ENCODE measurements at regions not wholly inside any gene's neighbourhood (a gene's known extent, or its start where the extent isn't known, plus 50 kb on each side); places are given as distances from the start of the nearest gene placed in this dataset.
"Not testable (repeated sequence)": the region's sequence is repeated elsewhere in the genome, so short reads cannot be mapped to it uniquely, and the experiment has no call there.

DNA sequence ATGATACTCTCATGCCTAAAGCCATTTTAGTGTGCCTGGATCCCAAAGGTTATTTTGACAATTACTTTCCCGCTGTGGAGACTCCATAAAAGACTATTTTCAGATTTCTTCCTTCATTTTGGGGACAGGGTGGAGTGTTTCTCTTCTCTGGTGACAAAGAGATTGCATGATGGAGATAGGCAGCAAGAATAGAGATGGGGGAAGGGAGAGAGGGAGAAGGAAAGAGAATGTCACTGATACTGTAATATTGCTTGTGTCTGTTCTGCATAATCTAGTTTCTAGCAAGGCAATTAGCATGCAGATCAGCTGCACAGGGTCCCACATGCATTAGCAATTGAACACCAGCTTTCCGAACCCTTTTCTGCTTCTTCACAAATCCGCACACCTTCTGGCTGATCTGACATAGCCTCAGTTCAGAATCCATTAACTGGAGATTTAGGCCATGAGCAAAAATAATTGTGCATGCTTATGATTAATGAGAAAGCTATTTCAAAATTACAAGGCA lies 222.4 kb downstream of the OXSM start:
- H3K27me3 Mint-ChIP-seq (ENCODE audit: low read depth) = no peaks in the 10 kb centered on the region
- no peak overlapping the region for H3K4me3 Mint-ChIP-seq
- H3K27ac Mint-ChIP-seq = no peak overlapping the region
- DNase-seq (ENCODE audit: low spot score) = no peak
- H3K4me1 Mint-ChIP-seq (ENCODE audit: low read depth) = no peaks in the 10 kb centered on the region
- no peaks in the 10 kb centered on the region for H3K36me3 Mint-ChIP-seq (ENCODE audit: low read depth)
- no peaks in the 10 kb centered on the region for H3K9me3 Mint-ChIP-seq

DNA sequence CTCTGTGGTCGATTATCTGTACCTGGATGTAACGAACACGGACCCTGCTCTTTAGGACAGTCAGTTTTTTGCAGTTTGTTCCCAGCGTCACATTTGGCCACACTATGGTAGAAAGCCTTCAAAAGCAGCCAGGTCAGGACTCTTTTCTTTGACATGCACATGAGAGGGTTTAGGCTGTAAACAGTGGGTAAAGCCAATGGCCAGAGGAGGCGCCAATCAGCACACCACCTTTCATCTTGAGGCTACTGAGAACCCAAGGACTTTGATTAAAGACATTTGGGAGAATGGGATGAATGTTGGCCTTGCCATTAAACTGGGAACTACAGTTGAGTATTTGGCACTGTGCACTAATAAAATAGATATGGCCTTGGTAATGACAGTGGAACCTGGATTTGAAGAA lies 225.9 kb downstream of the OXSM start:
- H3K9me3 Mint-ChIP-seq = no peaks in the 10 kb centered on the region
- H3K4me1 Mint-ChIP-seq (ENCODE audit: low read depth) = no peaks in the 10 kb centered on the region
- H3K27ac Mint-ChIP-seq = no peak overlapping the region
- no peak for DNase-seq (ENCODE audit: low spot score)
- no peak overlapping the region for H3K4me3 Mint-ChIP-seq
- H3K27me3 Mint-ChIP-seq (ENCODE audit: low read depth) = no peaks in the 10 kb centered on the region
- no peaks in the 10 kb centered on the region for H3K36me3 Mint-ChIP-seq (ENCODE audit: low read depth)

DNA sequence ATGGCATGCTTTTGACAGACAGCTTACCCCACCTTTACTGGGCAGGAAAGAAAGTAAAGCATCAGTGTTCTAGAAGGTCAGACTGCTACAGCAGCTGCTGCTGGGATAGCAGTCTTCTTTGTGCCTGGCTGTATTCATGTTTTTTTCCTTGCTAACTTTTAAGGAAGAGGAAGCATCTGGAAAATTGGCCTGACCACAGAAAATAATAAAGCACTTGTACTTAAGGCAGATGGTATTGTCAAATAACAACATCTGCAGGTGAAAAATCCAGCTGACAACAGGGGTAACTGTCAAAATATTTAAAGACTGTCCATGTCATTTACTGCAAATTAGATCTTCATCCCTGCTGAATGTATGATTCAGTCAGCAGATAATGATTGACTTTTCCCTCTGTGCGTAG lies 229.0 kb downstream of the OXSM start:
- H3K27me3 Mint-ChIP-seq (ENCODE audit: low read depth) = no peaks in the 10 kb centered on the region
- no peaks in the 10 kb centered on the region for H3K36me3 Mint-ChIP-seq (ENCODE audit: low read depth)
- DNase-seq (ENCODE audit: low spot score) = no peak
- H3K9me3 Mint-ChIP-seq = no peaks in the 10 kb centered on the region
- H3K4me3 Mint-ChIP-seq = no peak overlapping the region
- no peaks in the 10 kb centered on the region for H3K4me1 Mint-ChIP-seq (ENCODE audit: low read depth)
- no peak overlapping the region for H3K27ac Mint-ChIP-seq

DNA sequence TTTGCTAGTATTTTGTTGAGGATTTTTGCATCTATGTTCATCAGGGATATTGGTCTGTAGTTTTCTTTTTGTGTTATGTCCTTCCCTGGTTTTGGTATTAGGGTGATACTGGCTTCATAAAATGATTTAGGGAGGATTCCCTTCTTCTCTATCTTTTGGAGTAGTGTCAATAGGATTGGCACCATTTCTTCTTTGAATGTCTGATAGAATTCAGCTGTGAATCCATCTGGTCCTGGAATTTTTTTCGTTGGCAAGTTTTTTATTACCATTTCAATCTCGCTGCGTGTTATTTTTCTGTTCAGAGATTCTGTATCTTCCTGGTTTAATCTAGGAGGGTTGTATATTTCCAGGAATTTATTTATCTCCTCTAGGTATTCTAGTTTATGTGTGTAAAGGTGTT lies 234.3 kb downstream of the OXSM start:
- H3K27ac Mint-ChIP-seq; H3K27me3 Mint-ChIP-seq (ENCODE audit: low read depth); H3K36me3 Mint-ChIP-seq (ENCODE audit: low read depth); H3K4me1 Mint-ChIP-seq (ENCODE audit: low read depth); H3K9me3 Mint-ChIP-seq; H3K4me3 Mint-ChIP-seq; DNase-seq (ENCODE audit: low spot score): not testable (repeated sequence)

DNA sequence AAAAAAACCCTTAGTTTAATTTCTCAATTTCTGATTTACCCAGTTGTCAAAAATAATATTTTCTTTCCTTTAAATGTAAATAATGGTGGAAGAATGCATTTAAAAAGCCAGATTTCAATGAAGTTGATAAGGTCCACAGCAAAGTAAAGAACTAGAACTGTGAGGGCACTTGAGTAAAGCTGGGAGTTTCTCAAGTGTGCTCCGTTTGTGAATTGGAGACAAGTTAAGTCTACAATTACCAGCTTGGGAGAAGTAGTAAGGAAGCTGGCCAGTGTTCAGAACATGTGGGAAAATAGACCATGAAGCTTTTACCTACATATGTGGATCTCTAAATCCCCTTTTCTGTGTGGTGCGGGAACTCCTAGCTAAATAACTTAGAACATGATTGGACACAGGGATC lies 239.4 kb downstream of the OXSM start:
- Mint-ChIP-seq H3K36me3 (ENCODE audit: low read depth) (no peaks in the 10 kb centered on the region), H3K27ac (no peak overlapping the region), H3K4me1 (ENCODE audit: low read depth) (no peaks in the 10 kb centered on the region), H3K27me3 (ENCODE audit: low read depth) (no peaks in the 10 kb centered on the region), H3K9me3 (no peaks in the 10 kb centered on the region), H3K4me3 (no peak overlapping the region)
- DNase-seq (ENCODE audit: low spot score) = no peak

DNA sequence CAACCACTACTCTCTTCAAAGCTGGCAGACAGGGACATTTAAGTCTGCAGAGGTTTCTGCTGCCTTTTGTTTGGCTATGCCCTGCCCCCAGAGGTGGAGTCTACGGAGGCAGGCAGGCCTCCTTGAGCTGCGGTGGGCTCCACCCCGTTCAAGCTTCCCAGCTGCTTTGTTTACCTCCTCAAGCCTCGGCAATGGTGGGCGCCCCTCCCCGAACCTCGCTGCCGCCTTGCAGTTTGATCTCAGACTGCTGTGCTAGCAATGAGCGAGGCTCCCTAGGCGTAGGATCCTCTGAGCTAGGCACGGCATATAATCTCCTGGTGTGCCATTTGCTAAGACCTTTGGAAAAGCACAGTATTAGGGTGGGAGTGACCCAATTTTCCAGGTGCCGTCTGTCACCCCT lies 252.2 kb downstream of the OXSM start:
- H3K4me1 Mint-ChIP-seq (ENCODE audit: low read depth); H3K27ac Mint-ChIP-seq; H3K36me3 Mint-ChIP-seq (ENCODE audit: low read depth); H3K4me3 Mint-ChIP-seq; DNase-seq (ENCODE audit: low spot score); H3K27me3 Mint-ChIP-seq (ENCODE audit: low read depth): not testable (repeated sequence)
- H3K9me3 Mint-ChIP-seq = peaks cover 19% of the 10 kb centered on the region

DNA sequence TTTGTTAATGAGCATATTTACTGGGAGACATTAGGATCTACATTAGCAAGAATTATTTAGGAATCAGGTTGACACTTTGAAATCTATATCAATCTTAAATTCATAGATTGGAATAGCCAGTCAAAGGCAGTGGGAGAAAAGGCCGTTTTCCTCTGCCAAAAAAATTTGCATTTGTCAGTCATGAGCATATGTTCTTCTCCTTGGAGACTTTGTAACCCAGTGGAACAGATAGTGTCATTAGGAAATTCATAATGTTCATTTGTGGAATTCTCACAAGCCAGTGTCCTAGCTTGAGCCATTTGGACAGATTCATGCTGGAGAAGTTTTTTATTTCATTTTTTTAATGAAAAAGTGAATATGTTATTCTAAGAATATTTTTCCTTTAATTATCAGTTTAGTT lies 260.1 kb downstream of the OXSM start:
- DNase-seq (ENCODE audit: low spot score) = no peak
- H3K27me3 Mint-ChIP-seq (ENCODE audit: low read depth) = no peaks in the 10 kb centered on the region
- H3K4me3 Mint-ChIP-seq = no peak overlapping the region
- no peaks in the 10 kb centered on the region for H3K36me3 Mint-ChIP-seq (ENCODE audit: low read depth)
- no peaks in the 10 kb centered on the region for H3K4me1 Mint-ChIP-seq (ENCODE audit: low read depth)
- H3K27ac Mint-ChIP-seq = no peak overlapping the region
- no peaks in the 10 kb centered on the region for H3K9me3 Mint-ChIP-seq

DNA sequence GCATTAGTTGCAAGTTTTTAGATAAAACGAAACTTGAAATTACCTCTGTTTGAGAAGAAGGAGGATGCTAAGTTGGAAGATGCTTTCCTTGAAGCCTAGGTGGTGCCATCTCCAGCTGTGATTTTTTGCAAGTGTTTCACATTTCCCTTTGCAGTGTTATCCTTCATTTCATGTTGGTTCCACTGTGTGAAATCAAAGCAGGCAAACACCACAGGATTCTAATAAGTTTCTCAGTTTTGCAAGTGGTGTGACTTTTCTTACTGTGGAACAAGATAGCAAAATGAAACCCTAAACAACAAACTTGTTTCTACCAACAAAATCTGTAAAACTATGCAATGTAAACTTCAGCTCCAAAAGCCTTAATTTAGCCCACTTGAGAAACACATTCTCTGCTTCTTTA lies 260.9 kb downstream of the OXSM start:
- no peaks in the 10 kb centered on the region for H3K36me3 Mint-ChIP-seq (ENCODE audit: low read depth)
- no peak for DNase-seq (ENCODE audit: low spot score)
- no peak overlapping the region for H3K4me3 Mint-ChIP-seq
- H3K27ac Mint-ChIP-seq = no peak overlapping the region
- no peaks in the 10 kb centered on the region for H3K27me3 Mint-ChIP-seq (ENCODE audit: low read depth)
- no peaks in the 10 kb centered on the region for H3K9me3 Mint-ChIP-seq
- H3K4me1 Mint-ChIP-seq (ENCODE audit: low read depth) = no peaks in the 10 kb centered on the region

DNA sequence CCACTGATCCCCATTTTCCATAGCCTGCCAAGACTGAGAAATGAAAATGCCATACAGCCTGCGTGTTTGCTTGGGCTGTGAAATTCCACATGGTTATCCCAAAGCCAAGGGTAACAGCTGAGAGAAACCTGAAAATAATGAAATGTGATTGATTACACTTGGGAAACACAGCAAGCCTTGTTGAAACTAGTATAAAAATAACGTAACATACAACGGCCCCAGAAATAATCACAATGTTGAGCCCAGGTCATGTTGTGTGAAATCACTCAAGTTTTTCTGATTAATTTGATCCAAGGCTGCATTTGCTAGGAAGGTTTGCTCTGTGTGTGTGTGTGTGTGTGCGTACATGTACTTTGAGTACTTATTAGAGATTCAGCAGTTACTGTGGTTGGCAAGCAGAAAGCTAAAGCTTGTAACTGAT lies 269.0 kb downstream of the OXSM start:
- DNase-seq (ENCODE audit: low spot score) = no peak
- H3K4me1 Mint-ChIP-seq (ENCODE audit: low read depth) = no peaks in the 10 kb centered on the region
- no peak overlapping the region for H3K4me3 Mint-ChIP-seq
- no peaks in the 10 kb centered on the region for H3K36me3 Mint-ChIP-seq (ENCODE audit: low read depth)
- H3K27ac Mint-ChIP-seq = no peak overlapping the region
- no peaks in the 10 kb centered on the region for H3K27me3 Mint-ChIP-seq (ENCODE audit: low read depth)
- no peaks in the 10 kb centered on the region for H3K9me3 Mint-ChIP-seq

DNA sequence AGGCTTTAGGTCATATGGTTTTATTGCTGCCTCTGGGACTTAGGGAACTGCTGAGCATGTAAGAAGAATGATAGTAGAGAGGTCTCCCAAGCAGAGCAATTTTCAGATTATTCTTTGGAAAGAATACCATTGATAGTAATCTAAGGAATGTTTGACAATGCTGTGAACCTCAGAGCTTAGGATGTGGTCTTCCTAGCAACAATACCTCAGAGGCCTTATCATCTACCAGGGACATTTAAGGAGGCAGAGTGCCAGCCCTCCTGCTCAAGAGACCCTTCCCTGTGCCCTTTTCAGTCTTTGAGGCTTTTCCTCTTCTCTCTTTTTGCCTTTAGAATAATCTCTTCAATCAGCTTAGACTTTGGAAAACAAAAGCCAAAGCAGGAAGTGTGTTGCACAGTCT lies 272.1 kb downstream of the OXSM start:
- H3K36me3 Mint-ChIP-seq (ENCODE audit: low read depth) = no peaks in the 10 kb centered on the region
- no peak for DNase-seq (ENCODE audit: low spot score)
- H3K4me3 Mint-ChIP-seq = no peak overlapping the region
- H3K4me1 Mint-ChIP-seq (ENCODE audit: low read depth) = no peaks in the 10 kb centered on the region
- H3K27me3 Mint-ChIP-seq (ENCODE audit: low read depth) = no peaks in the 10 kb centered on the region
- no peak overlapping the region for H3K27ac Mint-ChIP-seq
- peaks cover 3% of the 10 kb centered on the region for H3K9me3 Mint-ChIP-seq

DNA sequence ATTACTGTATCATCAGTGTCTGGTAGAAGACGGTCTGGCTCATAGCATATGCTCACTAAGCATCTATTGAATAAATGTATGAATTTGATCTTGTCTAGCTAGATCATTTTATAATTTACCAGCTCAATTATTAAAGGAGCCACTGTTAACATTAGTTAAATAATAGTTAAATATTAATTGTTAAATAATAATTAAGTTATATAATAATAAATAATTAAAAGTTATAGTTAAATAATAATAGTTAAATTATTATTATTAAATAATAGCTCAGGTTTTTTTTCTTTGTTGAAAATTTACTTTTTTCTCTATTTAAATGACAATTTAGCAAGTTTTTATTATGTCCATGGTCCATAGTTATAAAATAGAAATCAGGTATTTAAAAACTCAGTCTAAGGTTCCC lies 274.4 kb downstream of the OXSM start:
- H3K36me3 Mint-ChIP-seq (ENCODE audit: low read depth) = no peaks in the 10 kb centered on the region
- H3K9me3 Mint-ChIP-seq = peaks cover 3% of the 10 kb centered on the region
- H3K27me3 Mint-ChIP-seq (ENCODE audit: low read depth) = no peaks in the 10 kb centered on the region
- H3K4me3 Mint-ChIP-seq = no peak overlapping the region
- no peak for DNase-seq (ENCODE audit: low spot score)
- H3K27ac Mint-ChIP-seq = no peak overlapping the region
- H3K4me1 Mint-ChIP-seq (ENCODE audit: low read depth) = no peaks in the 10 kb centered on the region

DNA sequence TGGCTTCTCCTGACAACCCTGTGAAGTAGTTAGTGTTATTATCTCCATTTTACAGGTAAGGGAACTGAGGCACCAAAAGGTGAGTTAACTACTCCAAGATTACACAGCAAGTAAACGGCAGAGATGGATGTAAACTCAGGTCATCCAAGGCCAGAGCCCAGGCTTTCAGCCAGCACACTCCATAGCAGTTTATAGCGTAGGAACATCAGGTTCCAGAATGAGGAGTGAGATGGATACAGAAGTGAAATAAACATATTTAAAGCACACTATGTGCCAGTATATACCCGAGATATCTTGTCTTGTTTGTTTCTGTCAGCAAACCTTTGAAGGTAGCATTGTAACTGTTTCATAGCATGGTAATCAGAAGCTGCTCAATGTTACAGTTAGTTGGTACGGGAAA lies 279.0 kb downstream of the OXSM start:
- Mint-ChIP-seq H3K27me3 (ENCODE audit: low read depth) (no peaks in the 10 kb centered on the region), H3K36me3 (ENCODE audit: low read depth) (no peaks in the 10 kb centered on the region)
- DNase-seq (ENCODE audit: low spot score) = no peak

DNA sequence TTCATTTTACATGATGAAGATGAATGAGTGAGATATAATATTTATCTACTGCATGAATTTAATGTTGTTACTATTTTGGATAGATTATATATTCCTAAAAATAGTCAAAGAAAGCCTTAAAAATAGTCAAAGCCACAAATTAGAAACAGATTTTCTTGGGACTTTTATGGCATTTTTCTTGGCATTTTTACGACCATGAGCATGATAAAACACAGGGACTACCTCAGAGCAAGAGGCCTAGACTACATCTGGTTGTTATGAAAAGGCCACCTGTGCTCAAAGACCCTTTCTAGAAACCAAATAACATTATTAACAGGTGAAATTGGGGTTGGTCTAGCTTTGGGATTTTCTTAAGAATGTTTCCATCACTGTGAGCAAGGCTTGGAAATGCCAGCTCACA lies 281.0 kb downstream of the OXSM start:
- no peaks in the 10 kb centered on the region for H3K36me3 Mint-ChIP-seq (ENCODE audit: low read depth)

More for the DNA sequence above, 279.0 kb downstream of the OXSM start:
- no peak overlapping the region for H3K27ac Mint-ChIP-seq
- H3K4me1 Mint-ChIP-seq (ENCODE audit: low read depth) = no peaks in the 10 kb centered on the region
- H3K9me3 Mint-ChIP-seq = peaks cover 3% of the 10 kb centered on the region
- no peak overlapping the region for H3K4me3 Mint-ChIP-seq

DNA sequence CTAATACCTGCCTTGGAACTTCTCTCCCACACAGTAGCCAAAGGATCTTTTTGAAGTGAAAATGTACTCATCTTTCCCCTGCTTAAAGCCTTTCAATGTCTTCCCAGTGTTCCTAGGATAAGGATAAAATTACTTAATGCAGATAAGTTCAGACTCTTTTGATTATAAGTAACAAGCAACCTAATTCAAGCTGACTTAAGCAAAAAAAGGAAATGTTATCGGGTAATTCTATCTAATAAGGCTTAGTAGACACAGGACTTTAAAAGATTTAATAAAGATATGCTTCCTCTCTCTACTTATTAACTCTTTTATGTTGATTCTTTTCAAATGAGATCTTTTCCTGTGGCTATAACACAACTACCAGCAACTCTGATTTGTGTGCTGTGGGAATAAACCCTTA lies 284.2 kb downstream of the OXSM start:
- H3K36me3 Mint-ChIP-seq (ENCODE audit: low read depth) = no peaks in the 10 kb centered on the region
- no peaks in the 10 kb centered on the region for H3K27me3 Mint-ChIP-seq (ENCODE audit: low read depth)
- no peak overlapping the region for H3K4me3 Mint-ChIP-seq
- no peaks in the 10 kb centered on the region for H3K4me1 Mint-ChIP-seq (ENCODE audit: low read depth)
- no peaks in the 10 kb centered on the region for H3K9me3 Mint-ChIP-seq
- no peak for DNase-seq (ENCODE audit: low spot score)
- no peak overlapping the region for H3K27ac Mint-ChIP-seq

More for the DNA sequence above, 281.0 kb downstream of the OXSM start:
- DNase-seq (ENCODE audit: low spot score) = no peak
- H3K4me1 Mint-ChIP-seq (ENCODE audit: low read depth) = no peaks in the 10 kb centered on the region
- no peaks in the 10 kb centered on the region for H3K9me3 Mint-ChIP-seq
- H3K4me3 Mint-ChIP-seq = no peak overlapping the region
- H3K27ac Mint-ChIP-seq = no peak overlapping the region
- H3K27me3 Mint-ChIP-seq (ENCODE audit: low read depth) = no peaks in the 10 kb centered on the region

DNA sequence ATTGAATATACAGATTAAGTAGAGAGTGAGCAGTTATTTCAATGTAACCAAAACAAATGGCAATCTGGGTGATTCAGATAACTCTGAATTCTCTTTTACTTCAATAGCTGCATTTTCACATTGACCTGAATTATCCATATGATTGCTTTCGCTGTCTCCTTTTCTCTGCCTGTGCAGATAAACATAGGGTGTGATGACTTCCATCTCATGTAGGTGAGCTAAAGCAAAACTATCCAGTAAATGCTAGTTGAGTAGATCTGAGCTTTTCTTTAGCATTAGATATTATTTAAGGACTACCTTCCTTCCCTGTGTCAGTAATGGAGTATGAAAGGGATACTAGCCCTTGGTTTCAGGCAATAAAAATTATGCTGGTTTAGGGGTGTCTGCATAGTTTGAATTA lies 288.6 kb downstream of the OXSM start:
- Mint-ChIP-seq H3K36me3 (ENCODE audit: low read depth) (no peaks in the 10 kb centered on the region), H3K4me1 (ENCODE audit: low read depth) (no peaks in the 10 kb centered on the region), H3K9me3 (no peaks in the 10 kb centered on the region), H3K27me3 (ENCODE audit: low read depth) (no peaks in the 10 kb centered on the region), H3K4me3 (no peak overlapping the region), H3K27ac (no peak overlapping the region)
- no peak for DNase-seq (ENCODE audit: low spot score)
